GDM1 (cell line): ENCODE measurements at regions not wholly inside any gene's neighbourhood (a gene's known extent, or its start where the extent isn't known, plus 50 kb on each side); places are given as distances from the start of the nearest gene placed in this dataset.

ENCODE experiments used
- DNase-seq: peaks from one replicate; lab custom pipeline; 2025; lab: John Stamatoyannopoulos, UW

DNA sequence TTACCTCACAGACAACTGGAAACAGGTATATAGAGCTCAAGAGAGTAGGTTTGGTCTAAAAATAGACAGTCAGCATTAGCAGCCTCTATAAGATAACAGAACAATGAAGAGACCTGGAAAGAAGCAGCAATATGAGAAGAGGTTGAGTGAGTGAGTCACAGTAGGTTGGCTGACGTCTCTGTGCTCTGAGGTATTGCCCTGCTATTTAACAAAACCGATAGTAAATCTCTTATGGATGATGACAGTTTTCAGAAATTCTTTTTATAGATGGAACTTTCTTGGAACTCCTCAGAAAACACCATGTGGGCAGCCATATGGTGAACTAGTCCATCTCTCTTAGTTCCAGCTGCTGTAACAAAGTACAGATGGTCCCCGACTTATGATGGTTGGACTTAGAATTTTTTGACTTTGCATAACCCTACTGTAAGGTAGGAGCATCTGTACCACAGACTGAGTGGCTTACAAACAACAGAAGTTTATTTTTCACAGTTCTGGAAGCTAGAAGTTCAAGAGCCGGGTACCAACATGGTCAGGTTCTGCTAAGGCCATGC, 123.5 kb downstream of the MBD2 start:
- DNase-seq, result no peak

DNA sequence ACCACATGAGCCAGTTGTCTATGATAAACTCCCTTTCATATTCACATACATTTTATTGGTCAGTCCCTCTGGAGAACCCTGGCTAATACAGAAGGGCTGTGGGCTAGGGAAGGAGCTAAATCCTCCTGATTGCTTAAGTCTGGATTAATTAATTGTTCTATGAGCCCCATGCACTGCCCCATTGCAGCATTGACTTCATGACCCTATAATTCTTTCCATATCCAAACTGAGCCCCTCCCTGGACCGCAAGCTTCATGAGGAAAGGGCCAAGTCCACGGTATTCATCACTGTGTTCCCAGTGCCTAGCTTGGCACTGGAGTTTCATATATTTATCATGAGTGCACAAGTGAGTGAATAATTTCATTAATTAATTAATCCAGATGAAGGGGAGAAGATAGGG, 124.0 kb downstream of the MBD2 start:
- no peak for DNase-seq

DNA sequence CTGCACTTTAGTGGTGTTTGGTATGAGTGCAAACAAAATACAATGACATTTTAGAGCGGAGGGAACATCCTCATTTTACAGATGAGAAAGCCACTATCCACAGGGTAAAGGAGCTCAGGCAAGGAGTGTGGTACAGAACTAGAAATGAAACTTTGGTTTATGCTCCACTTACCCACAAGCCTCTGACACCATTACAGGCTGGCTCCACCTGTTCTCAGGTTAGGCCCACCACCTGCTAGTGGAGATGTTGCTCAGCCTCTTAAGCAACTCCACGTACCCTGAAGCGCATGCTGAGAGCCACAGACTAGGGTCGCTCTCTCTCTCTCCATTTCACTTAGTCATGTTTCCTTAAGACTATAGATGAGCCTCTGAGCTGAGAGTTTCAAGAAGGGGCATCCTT, 130.0 kb downstream of the MBD2 start:
- DNase-seq, result no peak

DNA sequence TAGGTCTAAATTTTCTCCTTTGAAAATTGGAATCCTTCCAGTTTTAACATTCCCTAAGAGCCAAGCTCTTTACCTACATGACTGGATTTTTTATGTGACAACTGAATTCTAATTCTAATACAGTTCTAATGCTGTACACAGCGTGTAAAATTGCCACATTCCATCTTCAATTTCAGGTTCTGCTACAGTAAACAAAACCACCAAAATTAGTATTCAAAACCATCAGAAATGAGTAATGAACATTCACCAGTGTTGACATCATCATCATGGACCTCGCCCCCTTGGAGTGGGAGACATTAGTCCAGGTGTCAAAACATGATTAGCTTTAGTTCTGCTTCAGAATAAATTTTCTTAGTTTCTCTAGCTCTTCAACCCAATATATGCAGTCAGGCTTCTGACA, 133.6 kb downstream of the MBD2 start:
- no peak for DNase-seq

DNA sequence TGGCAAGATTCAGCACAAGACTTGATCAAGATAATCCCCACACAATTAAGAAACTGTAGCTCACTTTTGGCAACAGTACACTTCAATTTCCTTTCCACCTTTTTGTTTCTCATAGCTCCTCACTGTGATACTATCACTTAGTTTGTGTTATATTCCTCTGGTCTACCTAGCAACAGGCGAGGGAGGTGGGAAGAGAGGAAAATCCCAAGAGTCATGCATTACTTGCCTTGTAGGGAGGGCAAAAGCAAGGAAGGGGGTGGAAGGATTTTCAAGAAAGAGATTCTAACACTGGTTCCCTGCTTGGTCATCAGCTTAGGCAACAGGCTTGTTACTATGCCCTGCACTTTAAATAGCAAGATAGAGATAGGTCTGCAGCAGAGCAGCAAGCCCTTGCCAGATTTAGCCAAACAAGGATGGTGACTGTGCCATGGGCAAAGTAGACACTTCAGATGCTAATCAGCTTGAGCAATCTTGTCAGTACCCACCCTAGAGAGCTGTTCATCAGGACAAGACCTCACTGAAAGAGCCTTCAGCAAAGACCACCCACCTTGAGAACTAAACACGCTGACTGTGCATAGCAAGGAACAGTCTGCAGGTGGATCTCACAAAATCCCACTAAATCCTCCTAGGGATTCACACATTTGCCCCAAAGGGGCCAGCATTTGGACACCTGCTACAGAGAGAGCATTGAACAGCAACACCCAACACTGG, 134.6 kb downstream of the MBD2 start:
- DNase-seq, result no peak

DNA sequence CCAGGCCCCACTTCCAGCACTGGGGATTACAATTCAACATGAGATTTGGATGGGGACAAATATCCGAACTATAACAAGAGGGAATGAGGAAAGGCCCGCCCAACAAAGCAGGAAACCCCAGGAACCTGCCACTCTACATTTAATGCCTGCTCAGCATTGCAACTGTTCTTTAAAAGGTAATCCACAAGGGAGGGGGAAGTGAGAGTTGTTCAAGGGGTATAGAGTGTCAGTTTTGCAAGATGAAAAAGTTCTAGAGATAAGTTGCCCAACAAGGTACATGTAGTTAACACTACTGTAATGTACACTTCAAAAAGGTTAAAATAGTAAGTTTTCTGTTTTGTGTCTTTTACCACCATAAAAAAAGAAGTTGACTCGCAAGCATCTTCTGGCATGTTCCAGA, 137.6 kb downstream of the MBD2 start:
- no peak for DNase-seq

DNA sequence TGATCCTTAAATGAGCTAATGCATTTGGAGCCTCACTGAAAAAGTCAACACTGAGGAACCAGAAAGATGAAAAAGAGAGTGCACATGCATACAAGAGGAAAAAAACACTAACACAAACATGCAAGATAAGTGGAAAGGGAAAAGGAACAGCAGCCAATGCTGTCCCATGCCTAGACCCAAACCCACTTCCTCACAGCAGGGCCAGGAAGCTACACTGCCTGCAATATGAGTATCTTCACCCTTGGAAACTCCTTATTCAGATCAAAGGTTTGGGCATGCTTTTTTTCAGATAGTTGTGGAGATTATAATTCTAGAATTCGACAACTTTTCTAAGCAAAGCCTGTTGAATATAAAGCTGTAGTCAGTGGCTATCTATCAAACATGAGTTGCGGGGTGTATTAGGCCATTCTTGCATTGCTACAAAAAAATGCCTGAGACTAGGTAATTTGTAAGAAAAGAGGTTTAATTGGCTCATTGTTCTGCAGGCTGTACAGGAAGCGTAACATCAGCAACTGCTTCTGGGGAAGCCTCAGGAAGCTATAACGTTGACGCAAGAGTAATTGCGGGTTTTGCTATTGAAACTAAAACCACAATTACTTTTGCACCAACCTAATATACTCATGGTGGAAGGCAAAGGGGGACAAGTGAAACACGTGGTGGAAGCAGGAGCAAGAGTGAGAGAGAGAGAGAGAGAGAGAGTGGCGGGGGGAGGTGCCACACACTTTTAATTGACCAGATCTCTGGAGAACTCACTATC, 138.2 kb downstream of the MBD2 start:
- DNase-seq, result no peak

DNA sequence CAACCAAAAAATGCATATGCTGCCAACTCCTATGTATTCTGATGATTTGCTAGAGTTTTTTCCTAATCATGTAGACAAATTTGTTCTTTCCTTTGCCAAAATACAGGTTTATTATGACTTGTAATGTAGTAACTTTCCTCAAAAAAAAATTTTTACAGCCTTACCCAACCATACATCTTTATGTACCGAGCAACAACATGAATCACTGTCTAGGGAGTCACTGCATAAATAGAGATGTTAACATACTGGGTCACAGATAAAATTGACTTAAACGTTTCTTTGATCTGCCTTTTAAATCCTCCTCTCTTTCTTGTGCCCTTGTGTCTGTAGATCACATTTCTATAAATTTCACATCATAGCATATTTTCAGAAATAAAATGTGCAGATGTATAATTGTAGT, 143.6 kb downstream of the MBD2 start:
- no peak for DNase-seq

DNA sequence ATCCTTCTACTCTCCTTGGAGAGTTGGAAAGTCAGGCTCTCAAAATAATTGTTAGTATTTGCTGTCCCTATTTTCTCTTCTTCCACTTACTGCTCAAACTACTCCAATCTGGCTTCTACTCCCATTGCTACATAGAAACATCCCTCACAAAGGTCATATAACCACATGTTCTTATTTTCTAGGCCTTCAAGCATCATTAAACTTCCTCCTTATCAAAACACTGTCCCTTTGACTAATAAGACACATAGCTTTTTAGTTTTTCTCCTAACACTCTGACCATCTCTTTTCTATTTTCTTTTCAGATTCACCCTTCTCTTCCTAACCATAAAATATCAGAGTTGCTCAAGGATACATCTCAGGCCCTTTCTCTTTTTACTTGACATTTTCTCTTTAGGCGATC, 148.3 kb downstream of the MBD2 start:
- DNase-seq, result no peak

DNA sequence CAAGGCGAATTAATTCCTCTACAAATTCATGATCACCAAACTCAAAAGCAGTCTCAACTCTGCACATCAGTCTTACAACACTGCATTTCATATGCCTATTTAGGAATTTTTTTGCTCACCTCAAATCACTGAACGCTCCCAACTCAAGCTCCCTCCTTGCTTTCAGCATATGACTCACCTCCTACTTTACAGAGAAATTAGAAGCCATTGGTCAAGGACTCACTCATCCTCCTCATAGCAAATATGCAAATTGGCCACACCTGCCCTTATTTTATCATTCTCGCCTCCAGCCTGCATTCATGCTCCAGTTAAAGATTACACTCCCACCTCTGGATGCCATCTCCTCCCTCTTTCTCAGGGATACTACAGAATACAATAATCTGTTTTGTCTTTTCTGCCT, 148.8 kb downstream of the MBD2 start:
- DNase-seq, result no peak

DNA sequence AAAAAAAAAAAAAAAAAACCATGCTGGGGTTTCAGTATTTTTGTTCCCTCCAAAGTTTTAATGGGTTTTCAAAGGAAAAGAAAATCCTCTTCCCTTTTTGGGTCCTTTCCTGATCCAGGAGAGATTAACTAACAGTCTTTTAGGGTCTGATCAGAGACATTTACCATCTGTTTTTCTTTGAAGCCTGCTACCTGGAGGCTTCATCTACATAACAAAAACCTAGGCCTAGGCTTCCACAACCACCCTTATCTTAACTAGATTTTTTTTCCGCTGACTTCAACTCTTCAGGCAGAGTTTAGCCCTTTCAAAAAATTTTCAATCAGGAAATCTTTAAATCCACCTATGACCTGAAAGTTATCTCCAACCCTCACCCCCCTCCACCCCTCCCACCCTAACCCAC, 154.7 kb downstream of the MBD2 start:
- no peak for DNase-seq

DNA sequence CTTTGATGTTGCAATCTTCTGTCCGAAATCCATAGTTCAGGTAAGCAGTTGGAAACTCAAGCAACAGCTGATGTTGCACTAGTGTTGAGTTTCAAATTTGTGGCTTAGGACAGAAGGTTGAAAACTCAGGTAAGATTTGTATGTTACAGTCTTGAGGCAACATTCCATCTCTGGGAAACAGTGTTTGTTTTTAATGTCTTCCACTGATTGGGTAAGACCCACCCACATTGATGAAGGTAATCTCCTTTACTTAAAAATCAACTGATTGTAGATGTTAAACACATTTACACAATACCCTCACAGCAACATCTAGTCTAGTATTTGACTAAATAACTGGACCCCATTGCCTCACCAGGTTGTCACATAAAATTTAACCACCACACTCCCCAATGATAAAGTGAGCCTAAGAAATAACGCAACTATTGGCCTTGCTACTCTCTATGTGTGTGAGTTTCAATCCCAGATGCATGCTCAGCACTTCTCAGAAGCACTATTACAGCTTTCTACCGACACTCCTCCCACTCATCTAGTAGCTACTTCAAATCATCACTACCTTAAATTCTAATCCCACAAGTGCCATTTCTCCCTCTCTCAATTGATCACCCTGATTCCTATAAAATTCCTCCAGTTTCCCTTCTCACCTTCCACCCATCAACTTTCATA, 164.0 kb downstream of the MBD2 start:
- DNase-seq, result no peak

DNA sequence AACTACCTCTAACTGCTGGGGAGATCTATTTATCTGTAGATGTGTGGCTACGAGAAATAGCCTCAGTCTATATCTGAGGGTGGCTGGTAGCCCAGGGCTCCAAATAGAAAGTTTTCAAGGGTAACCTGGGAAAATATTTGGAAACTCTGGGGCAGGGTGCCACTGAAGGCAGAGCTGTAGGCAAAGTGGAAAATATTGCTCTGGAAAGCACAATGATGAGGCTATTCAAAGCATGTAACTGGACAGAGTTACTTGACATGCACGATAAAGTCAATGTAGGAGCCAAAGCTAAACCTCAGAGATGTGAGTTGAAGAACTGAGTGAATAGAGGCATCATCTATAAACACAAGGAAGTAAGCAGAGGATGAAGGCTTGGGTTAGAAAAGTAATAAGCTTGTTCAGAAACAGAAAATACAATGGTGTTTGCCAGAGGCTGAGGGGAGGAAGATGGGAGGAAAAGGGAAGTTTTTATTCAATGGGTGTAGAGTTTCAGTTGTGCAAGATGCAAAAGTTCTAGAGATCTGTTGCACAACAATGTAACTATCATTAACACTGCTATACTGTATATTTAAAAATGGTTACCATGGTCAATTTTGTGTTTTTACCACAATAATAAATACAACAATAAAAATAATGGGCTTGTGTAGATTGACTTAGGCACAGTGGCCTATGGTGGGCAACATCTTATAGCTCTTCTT, 171.6 kb downstream of the MBD2 start:
- DNase-seq, result no peak

DNA sequence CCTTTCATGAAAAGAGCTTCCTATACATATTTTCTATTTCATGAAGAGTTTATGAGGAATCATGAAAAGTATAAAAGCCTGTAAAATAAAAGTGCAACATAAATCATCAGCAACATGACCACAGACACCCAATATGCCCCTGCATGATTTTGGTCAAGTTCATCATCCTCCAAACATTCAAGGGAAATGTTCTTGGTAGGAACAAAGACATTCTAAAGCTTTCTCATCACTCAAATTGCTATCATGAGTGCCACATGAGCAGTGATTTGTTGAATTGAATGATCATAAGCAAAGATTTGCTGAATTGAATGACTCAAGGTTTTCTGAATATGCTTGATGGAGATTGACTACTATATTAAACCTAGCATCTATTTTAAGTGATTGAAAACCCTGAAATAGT, 172.2 kb downstream of the MBD2 start:
- no peak for DNase-seq

DNA sequence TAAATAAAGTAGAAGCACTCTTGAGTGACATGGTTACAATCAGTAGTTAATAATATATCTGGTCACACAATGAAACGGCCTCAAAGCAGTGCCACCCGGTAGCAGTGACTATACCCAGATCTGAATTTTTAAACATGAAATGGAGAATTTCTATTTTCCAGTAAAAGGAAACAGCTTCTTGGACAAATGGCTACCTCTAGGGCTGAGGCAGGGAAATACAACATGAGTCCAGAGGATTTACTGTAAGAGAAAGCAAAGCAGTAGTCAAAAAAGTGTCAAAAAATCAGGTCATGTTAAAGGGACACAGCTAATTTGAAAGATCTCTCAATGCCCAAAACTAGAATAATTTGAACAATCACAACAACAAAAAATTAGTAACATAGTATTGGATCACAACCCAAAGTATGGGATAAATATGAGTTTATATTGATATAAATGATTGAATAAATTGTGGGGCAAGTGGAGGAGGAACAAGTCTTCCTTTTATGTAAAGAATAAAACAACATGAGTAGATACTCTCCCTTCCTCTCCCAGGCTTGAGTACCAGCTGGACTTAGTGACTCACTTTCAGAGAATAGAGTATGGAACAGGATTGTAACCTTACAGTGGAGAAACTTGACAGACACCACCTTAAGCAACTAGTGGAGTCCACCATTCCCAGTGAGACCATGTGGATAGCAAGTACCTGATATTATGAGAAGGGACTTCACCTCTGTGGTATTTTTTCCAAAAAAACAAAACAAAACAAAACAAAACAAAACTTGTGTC, 180.8 kb downstream of the MBD2 start:
- DNase-seq, result no peak

DNA sequence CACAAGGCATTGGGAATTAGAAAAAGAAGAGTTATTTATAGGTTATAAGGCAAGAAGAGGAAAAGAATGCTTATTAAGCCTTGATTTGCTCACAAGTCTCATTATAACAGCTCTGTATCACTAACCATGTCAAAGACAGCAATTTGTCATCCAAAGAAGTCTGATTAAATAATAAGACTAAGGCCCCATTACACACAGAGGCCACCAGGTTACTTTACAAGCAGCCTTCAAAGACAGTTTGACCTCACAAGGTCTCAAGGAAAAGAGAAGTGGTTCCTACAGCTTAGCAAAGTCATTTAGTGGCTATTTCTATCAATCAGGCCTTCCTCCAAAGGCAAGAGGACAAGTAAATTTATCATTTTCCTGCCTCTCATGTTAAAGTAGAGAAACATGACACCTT, 188.5 kb downstream of the MBD2 start:
- DNase-seq, result no peak

DNA sequence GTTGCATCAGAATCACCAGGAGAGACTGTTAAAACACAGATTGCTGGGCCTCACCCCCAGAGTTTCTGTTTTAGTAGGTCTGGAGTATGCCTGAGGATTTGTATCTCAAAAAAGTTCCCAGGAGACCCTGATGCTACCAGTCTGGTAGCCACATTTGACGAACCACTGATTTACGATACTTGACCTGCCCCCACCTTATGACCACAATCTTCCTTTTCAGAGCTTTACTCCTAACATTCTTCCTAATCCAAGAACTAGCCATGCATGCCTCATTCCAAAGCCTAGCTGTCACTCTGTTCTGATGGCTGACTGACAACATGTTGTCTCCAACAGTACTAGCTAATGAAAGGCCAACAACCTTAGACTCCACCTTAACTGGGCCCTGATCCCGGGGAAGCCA, 191.4 kb downstream of the MBD2 start:
- DNase-seq, result no peak

DNA sequence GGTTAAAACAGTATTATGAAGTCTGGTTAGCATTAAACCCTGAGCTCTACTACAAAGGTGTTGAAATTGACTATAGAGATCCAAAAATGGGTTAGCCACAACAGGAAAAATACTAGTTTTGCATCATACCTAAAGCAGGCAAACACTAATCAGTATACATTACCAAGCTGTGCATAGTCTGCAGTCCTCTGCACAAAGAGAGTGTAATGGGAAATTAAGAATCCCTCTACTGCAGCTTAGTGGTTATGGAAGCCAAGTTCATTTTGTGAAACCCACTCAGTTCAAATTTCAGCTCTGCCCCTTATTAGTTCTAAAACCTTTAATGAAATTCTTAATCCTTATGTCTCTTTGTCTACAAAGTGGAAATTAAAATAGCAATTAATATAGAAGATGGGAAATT, 192.1 kb downstream of the MBD2 start:
- DNase-seq, result no peak

DNA sequence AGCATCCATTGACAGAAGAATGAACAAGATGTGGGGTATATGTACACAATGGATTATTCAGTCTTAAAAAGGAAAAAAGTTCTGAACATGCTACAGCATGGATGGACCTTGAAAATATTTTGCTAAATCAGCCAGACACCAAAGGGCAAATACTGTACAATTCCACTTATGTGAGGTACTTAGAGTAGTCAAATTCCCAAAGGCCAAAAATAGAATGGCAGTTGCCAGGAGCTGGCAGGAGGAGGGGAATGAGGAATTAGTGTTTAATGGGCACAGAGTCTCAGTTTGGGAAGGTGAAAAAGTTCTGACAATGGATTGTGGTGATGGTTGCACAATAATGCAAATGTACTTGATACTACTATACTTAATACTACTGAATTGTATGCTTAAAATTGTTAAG, 193.2 kb downstream of the MBD2 start:
- no peak for DNase-seq

DNA sequence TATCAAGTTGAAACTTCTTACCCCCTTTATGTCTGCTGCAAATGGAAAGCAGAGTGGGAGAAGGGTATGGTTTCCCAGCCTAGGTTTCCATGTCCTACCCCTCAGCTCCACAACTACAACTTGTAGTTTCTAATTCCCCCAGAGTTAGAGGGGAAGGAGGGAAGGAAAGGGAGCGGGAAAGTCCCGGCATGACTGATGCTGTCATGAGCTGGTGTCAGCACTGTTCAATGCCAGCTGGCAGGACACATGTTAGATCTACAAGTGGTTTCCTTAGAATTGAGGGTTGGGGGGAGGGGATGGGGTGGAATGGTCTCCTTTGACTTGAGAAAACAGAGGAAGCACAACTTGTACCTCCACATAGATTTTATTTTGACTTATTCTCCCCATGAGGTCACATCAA, 194.0 kb downstream of the MBD2 start:
- no peak for DNase-seq

DNA sequence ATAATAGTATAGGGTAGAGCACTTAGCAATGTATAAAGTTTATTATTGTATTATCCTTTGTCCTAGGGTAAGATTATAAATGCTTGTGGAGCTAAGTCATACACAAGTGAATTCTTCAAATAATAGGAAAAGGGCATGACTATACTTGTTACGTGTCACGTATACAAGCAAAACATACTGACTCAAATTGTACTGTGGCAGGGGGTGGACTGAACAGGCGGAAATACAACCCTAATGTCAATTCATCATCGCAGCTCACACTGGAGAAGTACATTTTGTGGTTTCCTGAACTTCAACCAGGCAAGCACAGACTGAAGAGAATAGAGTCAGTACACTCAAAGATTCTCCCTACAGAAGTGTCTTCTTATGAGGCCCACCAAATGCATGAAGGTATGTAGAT, 201.0 kb downstream of the MBD2 start:
- peak; percentile 21 for DNase-seq

DNA sequence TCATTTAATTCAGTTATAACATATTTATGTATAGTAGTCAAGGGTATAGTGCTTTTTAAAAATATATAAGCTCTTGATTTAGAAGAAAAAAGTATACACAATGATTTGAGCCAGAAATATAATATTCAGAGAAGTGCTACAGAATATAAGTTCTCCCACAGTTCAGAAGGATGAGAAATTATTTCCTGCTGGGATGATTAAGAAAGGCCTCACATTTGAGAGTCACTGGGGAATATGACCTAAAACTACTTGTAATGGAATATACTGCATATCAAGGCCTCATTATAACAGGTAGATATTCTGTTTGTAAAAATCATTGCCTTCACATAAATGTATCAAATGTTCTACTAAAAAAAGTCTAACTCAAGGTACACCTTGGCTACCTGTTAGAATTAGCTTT, 203.5 kb downstream of the MBD2 start:
- DNase-seq, result no peak
